Lung microvascular endothelial cell (primary cell): ENCODE measurements at regions not wholly inside any gene's neighbourhood (a gene's known extent, or its start where the extent isn't known, plus 50 kb on each side); places are given as distances from the start of the nearest gene placed in this dataset.
"Not testable (repeated sequence)": the region's sequence is repeated elsewhere in the genome, so short reads cannot be mapped to it uniquely, and the experiment has no call there.

Experiments used
- DNase-seq, 2 donors: peaks; one replicate each; pipeline versions ENCODE4 v3.0.0 to v3.0.0-alpha.2; 2010; ENCODE audit warnings: low read depth in 2 of 2

GRCh38 chr2:195360242-195360641 is 296.8 kb upstream of the SLC39A10 start:
- no peak for DNase-seq

GRCh38 chr2:195359043-195359735 is 297.8 kb upstream of the SLC39A10 start:
- no peak for DNase-seq

GRCh38 chr2:195356920-195357440 is 300.0 kb upstream of the SLC39A10 start:
- no peak for DNase-seq

- no peak for DNase-seq
These were observed 301.0 kb upstream of the SLC39A10 start for GRCh38 chr2:195356026-195356425.

GRCh38 chr2:195352581-195352980 is 304.4 kb upstream of the SLC39A10 start:
- DNase-seq = no peak

GRCh38 chr2:195343942-195344530 is 313.0 kb upstream of the SLC39A10 start:
- no peak for DNase-seq

GRCh38 chr2:195343540-195343939 is 313.5 kb upstream of the SLC39A10 start:
- DNase-seq = no peak

GRCh38 chr2:195342061-195342460 is 315.0 kb upstream of the SLC39A10 start:
- DNase-seq = no peak

- DNase-seq = no peak
These were observed 318.2 kb upstream of the SLC39A10 start for GRCh38 chr2:195338856-195339255.

- DNase-seq = no peak
These were observed 319.4 kb upstream of the SLC39A10 start for GRCh38 chr2:195337597-195337996.

GRCh38 chr2:195333869-195334268 is 323.2 kb upstream of the SLC39A10 start:
- DNase-seq = no peak

- no peak for DNase-seq
These were observed 325.1 kb upstream of the SLC39A10 start for GRCh38 chr2:195331966-195332365.

- DNase-seq = no peak
These were observed 325.9 kb upstream of the SLC39A10 start for GRCh38 chr2:195331129-195331528.

- no peak for DNase-seq
These were observed 326.5 kb upstream of the SLC39A10 start for GRCh38 chr2:195330513-195330956.

GRCh38 chr2:195329784-195330183 is 327.2 kb upstream of the SLC39A10 start:
- DNase-seq = not testable (repeated sequence)

- DNase-seq = no peak
These were observed 330.5 kb upstream of the SLC39A10 start for GRCh38 chr2:195326537-195326936.

GRCh38 chr2:195322324-195322723 is 334.7 kb upstream of the SLC39A10 start:
- DNase-seq = no peak

- no peak for DNase-seq
These were observed 336.5 kb upstream of the SLC39A10 start for GRCh38 chr2:195320413-195320973.

- DNase-seq = no peak
These were observed 337.2 kb upstream of the SLC39A10 start for GRCh38 chr2:195319548-195320412.

GRCh38 chr2:195319112-195319460 is 337.9 kb upstream of the SLC39A10 start:
- no peak for DNase-seq

- DNase-seq = peak; percentile 27 to 50
These were observed 338.4 kb upstream of the SLC39A10 start for GRCh38 chr2:195318440-195319111.
